ENCODE measurements at regions not wholly inside any gene's neighbourhood (a gene's known extent, or its start where the extent isn't known, plus 50 kb on each side); places are given as distances from the start of the nearest gene placed in this dataset.

GRCh38 chr3:59514865-59515482 lies 465.1 kb upstream of the CFAP20DC start:
- TF ChIP-seq POLR2AphosphoS5 (IDR thresholded peaks at IDR 0.05; ENCODE audit: low read depth) (no peak), EZH2 (IDR thresholded peaks at IDR 0.05; ENCODE audit: low read depth, unreplicated experiment) (no peak), CTCF (conservative IDR thresholded peaks at IDR 0.05; ENCODE audit: low read depth in 2 of 2) (no peak), CREB1 (CRISPR knock-in tag; IDR thresholded peaks at IDR 0.05; ENCODE audit: low read depth) (no peak), EZH2phosphoT487 (IDR thresholded peaks at IDR 0.05; ENCODE audit: unreplicated experiment) (no peak), ETS1 (IDR thresholded peaks at IDR 0.05) (no peak), REST (IDR thresholded peaks at IDR 0.05; ENCODE audit: unreplicated experiment) (no peak)
